ENCODE measurements at regions not wholly inside any gene's neighbourhood (a gene's known extent, or its start where the extent isn't known, plus 50 kb on each side); places are given as distances from the start of the nearest gene placed in this dataset.

DNA sequence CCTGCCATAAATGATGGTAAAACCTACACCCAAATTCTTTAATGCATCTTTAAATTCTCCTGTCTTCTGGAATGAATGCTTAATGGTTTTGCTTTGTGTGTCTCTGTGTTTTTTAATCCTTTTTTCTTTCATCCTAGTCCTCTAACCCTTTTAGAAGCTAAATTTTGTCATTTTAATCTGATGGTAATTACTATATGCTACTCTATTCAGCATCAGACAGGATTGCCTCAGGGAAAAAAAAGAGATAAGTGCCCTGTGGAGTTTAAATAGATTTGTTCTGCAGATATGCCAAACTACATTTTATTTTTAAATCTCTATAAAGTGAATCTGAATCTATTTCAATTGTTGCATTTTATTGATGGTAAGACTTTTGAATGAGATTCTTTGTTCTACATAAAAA, 966.8 kb downstream of the NSUN3 start:
- no peak for TF ChIP-seq CTCF (IDR thresholded peaks at IDR 0.05)
- H3K4me3 ChIP-seq (ENCODE audit: low read length) = no peak overlapping the region
- Mint-ChIP-seq H3K27ac (no peak overlapping the region), H3K36me3 (ENCODE audit: low read depth) (no peaks in the 10 kb centered on the region), H3K4me3 (no peak overlapping the region), H3K27me3 (no peaks in the 10 kb centered on the region), H3K4me1 (ENCODE audit: low read depth) (no peaks in the 10 kb centered on the region), H3K9me3 (peaks cover 4% of the 10 kb centered on the region)
- H3K9me3 ChIP-seq (ENCODE audit: control insufficient read depth in 1 of 2, insufficient read depth in 1 of 2, low read length in 2 of 2) = no peaks in the 10 kb centered on the region
- H3K27me3 ChIP-seq (ENCODE audit: control insufficient read depth in 1 of 2, insufficient read depth in 2 of 2, low read length in 2 of 2) = no peaks in the 10 kb centered on the region
- POLR2A ChIA-PET = no interaction called here
- intact Hi-C loops (cut with DNase I, micrococcal nuclease) = no loop called here
- CTCF ChIA-PET = no interaction called here
- ATAC-seq (ENCODE audit: poor library complexity) (no peak), DNase-seq (no peak)
- no peak overlapping the region for H3K27ac ChIP-seq (ENCODE audit: low read depth in 1 of 2, low read length in 2 of 2)
- no peaks in the 10 kb centered on the region for H3K36me3 ChIP-seq (ENCODE audit: insufficient read depth, low read length)
- no peaks in the 10 kb centered on the region for H3K4me1 ChIP-seq (ENCODE audit: insufficient read depth, low read length)

DNA sequence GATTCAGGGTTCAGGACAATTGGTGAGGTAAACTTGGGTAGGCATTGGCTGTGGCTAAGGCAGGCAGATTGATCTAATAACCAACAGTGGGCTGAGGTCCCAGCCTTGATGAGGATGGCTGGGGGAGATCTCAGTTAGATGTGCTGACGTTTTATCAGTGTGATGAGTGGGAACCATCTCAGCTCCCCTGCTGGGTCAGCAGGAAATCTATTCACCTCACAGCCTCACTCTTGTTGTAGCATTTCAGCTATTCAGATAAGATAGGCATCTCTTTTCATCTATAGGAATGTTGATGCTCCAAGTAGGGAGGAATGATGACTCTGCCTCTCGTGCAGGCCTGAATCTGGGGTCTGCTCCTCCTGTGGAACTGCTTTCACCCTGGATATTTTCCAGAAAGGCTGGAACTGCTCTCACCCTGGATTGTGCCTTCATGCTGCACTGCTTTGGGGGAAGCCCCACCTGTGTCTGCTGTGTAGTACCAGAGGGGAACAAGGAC, 973.7 kb downstream of the NSUN3 start:
- DNase-seq (no peak), ATAC-seq (ENCODE audit: poor library complexity) (no peak)
- ChIA-PET POLR2A (no interaction called here), CTCF (no interaction called here)
- Mint-ChIP-seq H3K4me3 (no peak overlapping the region), H3K27me3 (no peaks in the 10 kb centered on the region), H3K4me1 (ENCODE audit: low read depth) (no peaks in the 10 kb centered on the region), H3K36me3 (ENCODE audit: low read depth) (no peaks in the 10 kb centered on the region), H3K27ac (no peak overlapping the region), H3K9me3 (peaks cover 7% of the 10 kb centered on the region)
- no peak overlapping the region for H3K27ac ChIP-seq (ENCODE audit: low read depth in 1 of 2, low read length in 2 of 2)
- H3K4me3 ChIP-seq (ENCODE audit: low read length) = no peak overlapping the region
- intact Hi-C loops (cut with DNase I, micrococcal nuclease) = no loop called here
- no peaks in the 10 kb centered on the region for H3K36me3 ChIP-seq (ENCODE audit: insufficient read depth, low read length)
- no peak for TF ChIP-seq CTCF (IDR thresholded peaks at IDR 0.05)
- no peaks in the 10 kb centered on the region for H3K27me3 ChIP-seq (ENCODE audit: control insufficient read depth in 1 of 2, insufficient read depth in 2 of 2, low read length in 2 of 2)
- peaks cover 0 to 5% of the 10 kb centered on the region in 2 experiments for H3K9me3 ChIP-seq (ENCODE audit: control insufficient read depth in 1 of 2, insufficient read depth in 1 of 2, low read length in 2 of 2)
- no peaks in the 10 kb centered on the region for H3K4me1 ChIP-seq (ENCODE audit: insufficient read depth, low read length)

GRCh38 chr3:95037097-95037496, 974.2 kb downstream of the NSUN3 start:
- Histone ChIP-seq H3K4me1 (ENCODE audit: insufficient read depth, low read length) (no peaks in the 10 kb centered on the region), H3K27me3 (ENCODE audit: control insufficient read depth in 1 of 2, insufficient read depth in 2 of 2, low read length in 2 of 2) (no peaks in the 10 kb centered on the region), H3K9me3 (ENCODE audit: control insufficient read depth in 1 of 2, insufficient read depth in 1 of 2, low read length in 2 of 2) (peaks cover 0 to 5% of the 10 kb centered on the region in 2 experiments), H3K27ac (ENCODE audit: low read depth in 1 of 2, low read length in 2 of 2) (no peak overlapping the region), H3K4me3 (ENCODE audit: low read length) (no peak overlapping the region), H3K36me3 (ENCODE audit: insufficient read depth, low read length) (no peaks in the 10 kb centered on the region)
- ChIA-PET CTCF (no interaction called here), POLR2A (no interaction called here)
- no peak overlapping the region for H3K27ac Mint-ChIP-seq
- H3K27me3 Mint-ChIP-seq = no peaks in the 10 kb centered on the region
- no peaks in the 10 kb centered on the region for H3K4me1 Mint-ChIP-seq (ENCODE audit: low read depth)
- DNase-seq (no peak), ATAC-seq (ENCODE audit: poor library complexity) (no peak)
- no peak overlapping the region for H3K4me3 Mint-ChIP-seq
- intact Hi-C loops (cut with DNase I, micrococcal nuclease) = no loop called here
- no peaks in the 10 kb centered on the region for H3K36me3 Mint-ChIP-seq (ENCODE audit: low read depth)
- TF ChIP-seq CTCF (IDR thresholded peaks at IDR 0.05) = no peak
- peaks cover 6% of the 10 kb centered on the region for H3K9me3 Mint-ChIP-seq
